Adrenal gland (tissue), 5 donors: ENCODE measurements at regions not wholly inside any gene's neighbourhood (a gene's known extent, or its start where the extent isn't known, plus 50 kb on each side); places are given as distances from the start of the nearest gene placed in this dataset.

Experiments used
- CTCF ChIP-seq, 6 experiments: fragments of 450-650 bp in 4 of 6; fragments of 200-600 bp in 2 of 6; sonication (generic) in 1 of 6; IDR thresholded peaks; 1 replicate in 5 of 6; 2 replicates in 1 of 6; pipeline versions ENCODE4 v1.5.1 to v1.8.0; 2016 to 2021; ENCODE audit warnings: antibody characterized with exemption in 6 of 6, mild to moderate bottlenecking in 2 of 6, moderate library complexity in 1 of 6
- POLR2A ChIP-seq, 2 donors: fragments of 450-650 bp; IDR thresholded peaks; one replicate each; pipeline ENCODE4 v1.6.1; 2017; ENCODE audit warnings: antibody characterized with exemption in 2 of 2, mild to moderate bottlenecking in 2 of 2, moderate library complexity in 1 of 2
- donor health status: DM: no; HTN: no; CAD: no.

DNA sequence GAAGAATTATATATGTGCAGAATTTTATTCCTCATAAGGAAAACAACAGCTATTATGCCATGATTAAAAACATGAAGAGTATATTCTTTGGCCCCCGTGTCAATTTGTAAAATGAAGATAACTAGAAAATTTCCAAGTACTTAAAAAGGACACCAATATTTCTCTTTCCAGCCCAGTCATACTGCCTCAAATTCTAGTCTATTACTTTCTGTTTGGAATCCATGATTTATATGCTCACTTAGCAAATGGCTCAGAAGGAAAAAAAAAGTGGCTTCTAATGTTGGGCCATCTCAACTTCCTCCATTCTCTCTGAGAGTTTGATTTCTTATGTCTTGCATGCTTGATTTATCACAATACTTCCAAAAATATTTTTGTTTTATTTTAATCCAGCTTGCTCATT lies 1431.1 kb downstream of the AMY1C start:
- TF ChIP-seq CTCF (IDR thresholded peaks at IDR 0.05) (no peak), POLR2A (IDR thresholded peaks at IDR 0.05) (no peak)
